Uterus (tissue), 2 donors: ENCODE measurements at regions not wholly inside any gene's neighbourhood (a gene's known extent, or its start where the extent isn't known, plus 50 kb on each side); places are given as distances from the start of the nearest gene placed in this dataset.

Experiments
- CTCF ChIP-seq, 4 experiments: fragments of 200-600 bp in 2 of 4; fragments of 450-650 bp in 2 of 4; sonication (generic) in 2 of 4; IDR thresholded peaks; one replicate each; pipeline ENCODE4 v1.5.1; 2016 to 2019; ENCODE audit warnings: antibody characterized with exemption in 4 of 4, mild to moderate bottlenecking in 2 of 4, moderate library complexity in 1 of 4
- POLR2A ChIP-seq, 2 donors: fragments of 450-650 bp; IDR thresholded peaks; one replicate each; pipeline ENCODE4 v1.6.1; 2016; ENCODE audit warnings: antibody characterized with exemption in 2 of 2, mild to moderate bottlenecking in 1 of 2, moderate library complexity in 1 of 2

GRCh38 chr13:72541674-72542073 is 185.8 kb downstream of the MZT1 start:
- TF ChIP-seq CTCF (IDR thresholded peaks at IDR 0.05) (no peak), POLR2A (IDR thresholded peaks at IDR 0.05) (no peak)
